Panc1 (cell line): ENCODE measurements at regions not wholly inside any gene's neighbourhood (a gene's known extent, or its start where the extent isn't known, plus 50 kb on each side); places are given as distances from the start of the nearest gene placed in this dataset.
"Not testable (repeated sequence)": the region's sequence is repeated elsewhere in the genome, so short reads cannot be mapped to it uniquely, and the experiment has no call there.

ENCODE experiments used
- ATAC-seq: fragments of 200-7000 bp; cut with Tn5 transposase; 2 replicates; pipeline ENCODE4 v1.9.1; 2020; ENCODE audit warnings: mild to moderate bottlenecking, moderate library complexity
- BruUV-seq: library from RNA; stranded (reverse); fragments of 400-500 nt; replicated peaks from 2 replicates; lab custom pipeline; 2021; lab: Mats Ljungman, UMichigan
- CTCF ChIA-PET: fragments of 300-600 bp; sonication (Branson Sonifier 250); formaldehyde crosslinking; loops from one replicate; lab custom pipeline; 2022; ENCODE audit warnings: antibody characterized with exemption; lab: Charles Lee
- POLR2A ChIA-PET: fragments of 300-600 bp; sonication (Branson Sonifier 250); formaldehyde crosslinking; loops from one replicate; lab custom pipeline; 2022; ENCODE audit warnings: antibody characterized with exemption; lab: Charles Lee
- DNase-seq: peaks from one replicate; pipeline ENCODE4 v3.0.0-alpha.2; 2010; ENCODE audit warnings: low read depth, low spot score
- H3K27ac ChIP-seq: 2 replicates; pipeline ENCODE4 v1.5.1; 2011; ENCODE audit warnings: mild to moderate bottlenecking, low read length, inconsistent platforms
- H3K27me3 ChIP-seq: fragments of 200-500 bp; sonication (Bioruptor generic); 2 replicates; pipeline ENCODE4 v1.6.0; 2014; ENCODE audit warnings: low read length, inconsistent platforms; ENCODE audit not compliant: control insufficient read depth, insufficient read depth
- H3K36me3 ChIP-seq: fragments of 200-500 bp; sonication (Bioruptor generic); 2 replicates; pipeline ENCODE4 v1.5.1; 2014; ENCODE audit warnings: inconsistent platforms, mild to moderate bottlenecking, low read length, moderate library complexity; ENCODE audit not compliant: control insufficient read depth, insufficient read depth
- H3K4me1 ChIP-seq: 2 replicates; pipeline ENCODE4 v1.5.1; 2011; ENCODE audit warnings: inconsistent platforms, mild to moderate bottlenecking, low read length, moderate library complexity; ENCODE audit not compliant: control insufficient read depth, insufficient read depth
- H3K4me3 ChIP-seq, 2 experiments: 2 replicates each; pipeline ENCODE4 v1.5.1; 2011 to 2012; ENCODE audit warnings: low read depth in 2 of 2, low read length in 2 of 2, mild to moderate bottlenecking in 2 of 2, inconsistent platforms in 1 of 2, moderate library complexity in 1 of 2
- H3K9me3 ChIP-seq: fragments of 200-500 bp; sonication (Bioruptor generic); 2 replicates; pipeline ENCODE4 v1.5.1; 2014; ENCODE audit warnings: low read depth, mild to moderate bottlenecking, inconsistent platforms, low read length, moderate library complexity; ENCODE audit not compliant: control insufficient read depth, insufficient read depth
- POLR2AphosphoS5 ChIP-seq: IDR thresholded peaks from 2 replicates; pipeline ENCODE4 v1.6.1; 2012; ENCODE audit warnings: mild to moderate bottlenecking, low read depth, low read length, moderate library complexity
- SIN3A ChIP-seq: IDR thresholded peaks from 2 replicates; pipeline ENCODE4 v1.6.1; 2012; ENCODE audit warnings: low read depth, mild to moderate bottlenecking, low read length, moderate library complexity, borderline replicate concordance; ENCODE audit not compliant: insufficient read depth
- TCF7L2 ChIP-seq: IDR thresholded peaks from 2 replicates; pipeline ENCODE4 v1.6.1; 2011; ENCODE audit warnings: mild to moderate bottlenecking, low read depth, low read length, inconsistent platforms
- in situ Hi-C: cut with HindIII; loops from 2 replicates; pipeline ENCODE4 v1.10.0; 2016; ENCODE audit warnings: low sequenced_read_pairs, low pct_unique_long_range_greater_than_20kb
- intact Hi-C: fragments of 100-400 bp; cut with micrococcal nuclease; formaldehyde crosslinking; loops from one replicate; pipeline ENCODE4 v1.10.0; 2022; ENCODE audit not compliant: unreplicated experiment
- TF ChIP-seq, protein P1 (sequence below): fragments of 450-650 bp; IDR thresholded peaks from 2 replicates; pipeline ENCODE4 v1.5.1; 2017; ENCODE audit warnings: mild to moderate bottlenecking
- TF ChIP-seq, protein P2 (sequence below), 2 experiments: IDR thresholded peaks; 2 replicates each; pipeline ENCODE4 v1.6.1; 2011 to 2012; ENCODE audit warnings: low read depth in 2 of 2, control low read depth in 1 of 2, low read length in 1 of 2, mild to moderate bottlenecking in 1 of 2, moderate library complexity in 1 of 2; ENCODE audit not compliant: insufficient read depth in 1 of 2

DNA sequence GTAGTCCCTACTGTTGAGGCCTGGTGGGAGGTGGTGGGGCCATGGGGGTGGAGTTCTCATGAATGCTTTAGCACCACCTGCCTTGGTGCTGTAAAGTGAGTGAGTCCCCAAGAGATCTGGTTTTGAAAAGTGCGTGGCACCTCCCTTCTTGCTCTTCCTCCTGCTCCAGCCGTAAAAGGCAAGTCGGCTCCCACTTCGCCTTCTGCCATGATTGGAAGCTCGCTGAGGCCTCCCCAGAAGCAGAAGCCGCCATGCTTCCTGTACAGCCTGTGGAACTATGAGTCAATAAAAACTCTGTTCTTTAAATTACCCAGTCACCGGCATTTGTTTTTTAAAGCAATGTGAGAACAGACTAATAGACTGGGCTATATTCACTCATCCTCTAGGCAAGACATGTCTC is 141.3 kb upstream of the ALKAL2 start:
- no peaks in the 10 kb centered on the region for H3K36me3 ChIP-seq
- no peaks in the 10 kb centered on the region for H3K9me3 ChIP-seq
- BruUV-seq, result no TSS peak
- no peak overlapping the region for H3K27ac ChIP-seq
- H3K4me3 ChIP-seq, result no peak overlapping the region
- intact Hi-C loops (no loop called here), in situ Hi-C loops (no loop called here)
- no peak for DNase-seq
- TF ChIP-seq TCF7L2, result no peak
- TF ChIP-seq, protein P1, sequence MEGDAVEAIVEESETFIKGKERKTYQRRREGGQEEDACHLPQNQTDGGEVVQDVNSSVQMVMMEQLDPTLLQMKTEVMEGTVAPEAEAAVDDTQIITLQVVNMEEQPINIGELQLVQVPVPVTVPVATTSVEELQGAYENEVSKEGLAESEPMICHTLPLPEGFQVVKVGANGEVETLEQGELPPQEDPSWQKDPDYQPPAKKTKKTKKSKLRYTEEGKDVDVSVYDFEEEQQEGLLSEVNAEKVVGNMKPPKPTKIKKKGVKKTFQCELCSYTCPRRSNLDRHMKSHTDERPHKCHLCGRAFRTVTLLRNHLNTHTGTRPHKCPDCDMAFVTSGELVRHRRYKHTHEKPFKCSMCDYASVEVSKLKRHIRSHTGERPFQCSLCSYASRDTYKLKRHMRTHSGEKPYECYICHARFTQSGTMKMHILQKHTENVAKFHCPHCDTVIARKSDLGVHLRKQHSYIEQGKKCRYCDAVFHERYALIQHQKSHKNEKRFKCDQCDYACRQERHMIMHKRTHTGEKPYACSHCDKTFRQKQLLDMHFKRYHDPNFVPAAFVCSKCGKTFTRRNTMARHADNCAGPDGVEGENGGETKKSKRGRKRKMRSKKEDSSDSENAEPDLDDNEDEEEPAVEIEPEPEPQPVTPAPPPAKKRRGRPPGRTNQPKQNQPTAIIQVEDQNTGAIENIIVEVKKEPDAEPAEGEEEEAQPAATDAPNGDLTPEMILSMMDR, result no peak
- TF ChIP-seq SIN3A, result no peak
- TF ChIP-seq, protein P2, sequence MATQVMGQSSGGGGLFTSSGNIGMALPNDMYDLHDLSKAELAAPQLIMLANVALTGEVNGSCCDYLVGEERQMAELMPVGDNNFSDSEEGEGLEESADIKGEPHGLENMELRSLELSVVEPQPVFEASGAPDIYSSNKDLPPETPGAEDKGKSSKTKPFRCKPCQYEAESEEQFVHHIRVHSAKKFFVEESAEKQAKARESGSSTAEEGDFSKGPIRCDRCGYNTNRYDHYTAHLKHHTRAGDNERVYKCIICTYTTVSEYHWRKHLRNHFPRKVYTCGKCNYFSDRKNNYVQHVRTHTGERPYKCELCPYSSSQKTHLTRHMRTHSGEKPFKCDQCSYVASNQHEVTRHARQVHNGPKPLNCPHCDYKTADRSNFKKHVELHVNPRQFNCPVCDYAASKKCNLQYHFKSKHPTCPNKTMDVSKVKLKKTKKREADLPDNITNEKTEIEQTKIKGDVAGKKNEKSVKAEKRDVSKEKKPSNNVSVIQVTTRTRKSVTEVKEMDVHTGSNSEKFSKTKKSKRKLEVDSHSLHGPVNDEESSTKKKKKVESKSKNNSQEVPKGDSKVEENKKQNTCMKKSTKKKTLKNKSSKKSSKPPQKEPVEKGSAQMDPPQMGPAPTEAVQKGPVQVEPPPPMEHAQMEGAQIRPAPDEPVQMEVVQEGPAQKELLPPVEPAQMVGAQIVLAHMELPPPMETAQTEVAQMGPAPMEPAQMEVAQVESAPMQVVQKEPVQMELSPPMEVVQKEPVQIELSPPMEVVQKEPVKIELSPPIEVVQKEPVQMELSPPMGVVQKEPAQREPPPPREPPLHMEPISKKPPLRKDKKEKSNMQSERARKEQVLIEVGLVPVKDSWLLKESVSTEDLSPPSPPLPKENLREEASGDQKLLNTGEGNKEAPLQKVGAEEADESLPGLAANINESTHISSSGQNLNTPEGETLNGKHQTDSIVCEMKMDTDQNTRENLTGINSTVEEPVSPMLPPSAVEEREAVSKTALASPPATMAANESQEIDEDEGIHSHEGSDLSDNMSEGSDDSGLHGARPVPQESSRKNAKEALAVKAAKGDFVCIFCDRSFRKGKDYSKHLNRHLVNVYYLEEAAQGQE (IDR thresholded peaks at IDR 0.05; ENCODE audit: insufficient read depth in 1 of 2, low read depth in 2 of 2, low read length in 1 of 2), result no peak
- no peak for TF ChIP-seq POLR2AphosphoS5
- no peak for ATAC-seq
- no peaks in the 10 kb centered on the region; the same call in 1 of the 2 replicates for H3K27me3 ChIP-seq
- ChIA-PET POLR2A (no interaction called here), CTCF (no interaction called here)
- no peaks in the 10 kb centered on the region for H3K4me1 ChIP-seq

DNA sequence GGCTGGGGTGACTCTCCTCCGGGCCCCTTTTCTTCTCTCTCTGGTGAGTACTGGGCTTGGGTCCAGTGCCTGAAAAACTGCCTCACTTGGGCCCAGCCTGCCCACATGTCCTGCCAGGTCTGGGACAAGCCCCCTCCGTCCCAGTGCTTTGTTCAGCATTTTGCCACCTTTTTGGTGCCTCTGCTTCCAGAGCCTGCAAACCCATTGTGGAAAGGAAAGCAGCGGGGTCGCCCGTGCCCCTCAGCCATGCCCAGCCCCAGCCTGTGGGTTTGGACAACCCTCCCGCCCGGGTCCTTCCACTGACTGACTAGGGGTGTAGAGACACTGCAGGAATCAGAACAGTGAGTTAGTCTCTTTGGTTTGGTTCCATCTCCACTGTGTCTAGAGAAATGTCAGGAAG is 140.7 kb upstream of the ALKAL2 start:
- in situ Hi-C loops, result no loop called here
- POLR2A ChIA-PET, result no interaction called here
- CTCF ChIA-PET, result no interaction called here

DNA sequence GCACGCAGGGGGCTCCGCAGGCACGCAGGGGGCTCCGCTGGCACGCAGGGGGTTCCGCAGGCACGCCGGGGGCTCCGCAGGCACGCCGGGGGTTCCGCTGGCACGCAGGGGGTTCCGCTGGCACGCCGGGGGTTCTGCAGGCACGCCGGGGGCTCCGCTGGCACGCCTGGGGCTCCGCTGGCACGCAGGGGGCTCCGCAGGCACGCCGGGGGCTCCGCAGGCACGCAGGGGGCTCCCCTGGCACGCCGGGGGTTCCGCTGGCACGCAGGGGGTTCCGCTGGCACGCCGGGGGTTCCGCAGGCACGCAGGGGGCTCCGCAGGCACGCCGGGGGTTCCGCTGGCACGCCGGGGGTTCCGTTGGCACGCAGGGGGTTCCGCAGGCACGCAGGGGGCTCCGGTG is 138.8 kb upstream of the ALKAL2 start:
- ATAC-seq, BruUV-seq, CTCF ChIA-PET: not testable (repeated sequence)

More for the DNA sequence above, 140.7 kb upstream of the ALKAL2 start:
- DNase-seq, result no peak
- intact Hi-C loops, result no loop called here
- no peaks in the 10 kb centered on the region; the same call in 1 of the 2 replicates for H3K27me3 ChIP-seq
- no peak for ATAC-seq
- H3K4me1 ChIP-seq, result no peaks in the 10 kb centered on the region
- no peak overlapping the region for H3K27ac ChIP-seq
- no peaks in the 10 kb centered on the region for H3K9me3 ChIP-seq
- no TSS peak for BruUV-seq
- H3K4me3 ChIP-seq, result no peak overlapping the region
- TF ChIP-seq, protein P2 (IDR thresholded peaks at IDR 0.05; ENCODE audit: insufficient read depth in 1 of 2, low read depth in 2 of 2, low read length in 1 of 2), result no peak
- no peak for TF ChIP-seq POLR2AphosphoS5
- no peak for TF ChIP-seq SIN3A
- TF ChIP-seq, protein P1, result no peak
- TF ChIP-seq TCF7L2, result no peak
- no peaks in the 10 kb centered on the region for H3K36me3 ChIP-seq

More for the DNA sequence above, 138.8 kb upstream of the ALKAL2 start:
- H3K36me3 ChIP-seq, intact Hi-C loops, DNase-seq, H3K4me1 ChIP-seq, H3K9me3 ChIP-seq, H3K27ac ChIP-seq, in situ Hi-C loops, H3K4me3 ChIP-seq, POLR2A ChIA-PET, H3K27me3 ChIP-seq: not testable (repeated sequence)
